Skin of body (tissue), 1 donor: ENCODE measurements at regions not wholly inside any gene's neighbourhood (a gene's known extent, or its start where the extent isn't known, plus 50 kb on each side); places are given as distances from the start of the nearest gene placed in this dataset.

Source experiments
- DNase-seq: peaks from one replicate; lab custom pipeline; 2025; lab: John Stamatoyannopoulos, UW

GRCh38 chr10:56871160-56871668 is 510.2 kb upstream of the ZWINT start:
- no peak for DNase-seq

DNA sequence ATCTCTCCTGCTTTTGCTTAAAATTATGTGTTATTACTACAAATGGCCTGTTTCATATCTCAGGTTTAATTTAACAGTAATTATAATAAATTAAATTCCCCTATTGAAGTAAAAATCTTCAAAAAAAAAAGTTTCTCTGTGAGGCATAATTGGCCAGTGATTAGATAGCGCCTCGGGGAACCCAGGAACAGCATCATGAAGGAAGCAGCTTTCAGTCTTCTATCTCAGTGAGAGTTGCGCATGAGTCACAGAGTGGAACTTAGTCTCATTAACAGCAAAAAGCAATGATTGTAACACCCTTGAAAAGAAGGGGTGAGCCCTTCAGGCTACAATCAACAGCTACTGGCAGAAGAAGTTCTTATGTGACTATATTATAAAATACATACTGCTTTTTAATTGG is 506.2 kb upstream of the ZWINT start:
- DNase-seq: no peak

GRCh38 chr10:56856569-56856968 is 495.5 kb upstream of the ZWINT start:
- DNase-seq: no peak

DNA sequence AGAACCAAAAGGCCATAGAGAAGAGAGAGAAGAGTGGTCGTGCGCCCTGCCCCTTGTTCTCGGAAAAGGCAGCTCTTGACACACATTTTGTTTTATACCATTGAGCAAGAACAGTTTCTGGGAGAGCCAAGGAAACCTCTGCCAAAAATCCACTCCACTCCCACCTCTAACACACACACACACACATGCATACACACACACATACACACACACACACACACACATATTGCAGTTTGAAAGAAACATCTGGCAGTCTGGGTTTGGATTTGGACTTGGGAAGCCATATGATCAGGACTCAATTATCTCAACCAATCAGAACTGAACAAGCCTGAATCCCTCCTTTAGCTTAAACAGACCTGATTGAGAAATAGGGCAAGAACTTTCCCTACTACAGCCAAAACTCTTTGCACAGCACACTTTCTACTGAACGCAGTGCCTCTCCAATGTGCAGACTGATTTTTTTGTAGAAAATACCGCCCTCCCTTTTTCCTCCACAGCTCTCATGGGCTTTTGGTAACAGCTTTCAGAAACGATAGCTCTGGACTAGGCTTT is 484.0 kb upstream of the ZWINT start:
- DNase-seq: no peak

- DNase-seq: no peak
Observed at GRCh38 chr10:56836659-56837058, 475.6 kb upstream of the ZWINT start.

DNA sequence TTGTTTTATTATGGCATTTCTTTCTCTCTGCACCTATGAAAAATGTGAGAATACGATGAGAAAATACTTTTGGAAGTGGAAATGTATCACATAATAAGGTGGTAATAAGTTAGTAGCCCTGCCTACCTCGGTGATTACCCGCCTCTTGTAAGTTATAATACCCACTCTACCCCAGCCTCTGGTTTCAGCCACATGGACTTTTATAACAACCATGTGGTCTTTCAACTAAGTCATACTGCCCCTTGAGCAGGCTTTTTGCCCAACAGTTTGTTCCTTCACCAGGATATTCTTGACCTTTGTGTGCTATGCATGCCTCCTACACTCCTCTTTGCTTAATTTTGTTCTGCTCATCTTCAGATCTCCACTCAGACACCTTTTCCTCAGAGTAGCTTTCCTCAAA is 470.6 kb upstream of the ZWINT start:
- no peak for DNase-seq

GRCh38 chr10:56823849-56824248 is 462.8 kb upstream of the ZWINT start:
- no peak for DNase-seq

- DNase-seq: no peak
Observed at GRCh38 chr10:56805022-56805421, 444.0 kb upstream of the ZWINT start.

DNA sequence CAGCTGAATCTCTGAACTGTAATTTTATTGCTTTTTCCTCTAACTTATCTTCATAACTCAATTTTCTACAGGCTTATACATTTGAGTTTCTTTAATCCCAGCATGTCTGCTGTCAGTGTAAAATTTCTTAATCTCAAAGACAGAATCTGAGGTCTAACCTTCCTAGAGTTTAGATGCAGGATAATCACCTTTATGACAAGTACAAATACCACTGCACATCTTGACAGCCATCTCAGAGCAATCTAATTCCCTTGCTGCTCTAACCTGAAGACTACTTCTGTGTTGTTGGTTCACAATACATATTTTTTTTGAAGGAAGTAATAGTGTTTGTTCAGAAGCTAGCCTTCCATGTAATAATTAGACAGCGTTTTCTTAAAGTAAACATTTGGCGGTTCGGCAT is 424.2 kb upstream of the ZWINT start:
- no peak for DNase-seq

DNA sequence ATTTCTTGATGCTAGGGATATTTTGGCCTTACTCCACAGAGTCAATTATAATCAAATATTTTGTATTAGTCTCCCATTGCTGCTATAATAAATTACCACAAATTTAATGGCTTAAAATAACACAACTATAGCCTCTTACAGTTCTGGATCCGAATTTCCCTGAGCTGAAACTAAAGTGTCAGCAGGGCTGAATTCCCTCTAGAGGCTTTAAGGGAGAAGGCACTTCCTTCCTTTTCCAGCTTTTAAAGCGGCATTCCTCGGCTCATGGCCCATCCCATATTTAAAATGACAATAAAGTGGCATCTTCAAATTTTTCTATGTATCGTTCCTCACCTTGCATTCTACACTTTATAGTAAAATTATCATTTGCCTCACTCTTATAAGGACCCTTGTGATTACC is 421.4 kb upstream of the ZWINT start:
- DNase-seq: no peak

- DNase-seq: no peak
Observed at GRCh38 chr10:56771343-56771742, 410.3 kb upstream of the ZWINT start.

DNA sequence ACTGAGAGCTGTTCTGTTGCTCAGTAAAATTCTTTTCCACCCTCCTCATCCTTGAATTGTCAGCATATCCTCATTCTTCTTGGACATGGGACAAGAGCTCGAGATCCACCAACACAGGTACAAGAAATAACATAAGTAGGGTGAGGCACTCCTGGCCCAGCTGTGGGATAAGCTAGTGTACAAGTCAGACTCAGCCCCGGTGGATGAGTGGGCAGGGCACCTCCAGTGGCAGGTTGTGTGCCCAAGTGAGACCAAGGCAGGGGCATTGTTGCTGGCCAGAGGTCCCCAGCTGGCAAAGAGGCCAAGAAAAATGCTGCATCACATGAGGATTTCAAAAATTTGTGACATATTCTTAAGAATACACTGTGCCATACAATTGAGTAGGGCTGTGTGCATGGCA is 402.0 kb upstream of the ZWINT start:
- DNase-seq: no peak

GRCh38 chr10:56745490-56745889 is 384.4 kb upstream of the ZWINT start:
- no peak for DNase-seq

DNA sequence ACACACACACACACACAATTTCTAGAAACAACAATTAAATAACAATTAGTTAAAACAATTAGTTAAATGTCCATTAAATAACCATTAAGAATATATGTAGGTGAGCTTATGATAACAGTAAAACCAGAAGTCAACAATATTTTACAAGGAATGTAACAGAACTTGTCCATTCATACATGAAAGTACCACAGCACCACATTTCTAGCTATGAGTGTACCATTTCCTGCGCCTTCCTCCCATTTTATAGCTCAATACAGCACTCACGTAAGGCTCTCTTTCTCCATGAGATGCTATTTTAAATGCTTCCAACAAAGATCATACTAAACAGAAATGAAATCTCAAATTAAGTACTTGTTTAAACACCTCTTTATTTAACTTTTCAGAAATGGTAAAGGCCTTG is 367.3 kb upstream of the ZWINT start:
- DNase-seq: no peak

GRCh38 chr10:56722912-56723311 is 361.9 kb upstream of the ZWINT start:
- DNase-seq: no peak

DNA sequence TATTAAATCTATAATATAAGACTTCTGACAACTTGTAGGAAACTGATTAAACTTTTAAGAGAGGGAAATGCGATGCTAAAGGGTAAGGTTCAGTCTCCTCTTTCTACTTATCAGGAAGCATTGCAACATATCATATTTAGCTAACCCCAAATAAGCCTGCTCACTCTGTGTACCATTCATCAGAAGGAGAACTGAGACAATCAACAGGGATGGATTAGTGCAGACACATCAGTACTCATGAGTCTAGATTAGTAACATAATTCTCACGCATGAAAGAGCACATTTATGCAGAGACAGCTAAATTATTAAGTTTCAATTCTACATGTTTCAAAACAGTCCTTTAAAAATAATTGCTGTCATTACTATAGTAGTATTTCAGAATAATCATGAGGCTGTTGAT is 354.2 kb upstream of the ZWINT start:
- DNase-seq: no peak

DNA sequence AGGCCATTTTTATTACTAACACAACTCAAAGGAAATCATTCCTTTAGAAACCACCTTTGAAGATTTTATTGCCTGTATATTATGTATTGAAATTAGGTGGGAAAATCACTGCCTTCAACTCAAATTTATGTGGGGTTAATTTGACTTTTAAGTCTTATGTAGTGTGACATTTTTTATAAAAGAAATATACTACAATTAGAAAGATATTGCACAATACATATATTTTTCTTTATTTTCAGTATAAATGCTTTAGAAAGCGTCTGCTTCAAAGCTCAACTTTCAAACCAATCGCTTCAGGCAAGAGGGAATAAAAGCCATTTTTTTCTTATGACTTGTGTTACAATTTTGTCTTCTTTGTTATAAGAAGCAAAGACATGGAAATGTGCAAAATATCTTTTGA is 337.4 kb upstream of the ZWINT start:
- DNase-seq: no peak

GRCh38 chr10:56679578-56679977 is 318.5 kb upstream of the ZWINT start:
- DNase-seq: no peak

- DNase-seq: no peak
Observed at GRCh38 chr10:56662765-56663447, 301.8 kb upstream of the ZWINT start.

- no peak for DNase-seq
Observed at GRCh38 chr10:56653289-56653688, 292.2 kb upstream of the ZWINT start.

DNA sequence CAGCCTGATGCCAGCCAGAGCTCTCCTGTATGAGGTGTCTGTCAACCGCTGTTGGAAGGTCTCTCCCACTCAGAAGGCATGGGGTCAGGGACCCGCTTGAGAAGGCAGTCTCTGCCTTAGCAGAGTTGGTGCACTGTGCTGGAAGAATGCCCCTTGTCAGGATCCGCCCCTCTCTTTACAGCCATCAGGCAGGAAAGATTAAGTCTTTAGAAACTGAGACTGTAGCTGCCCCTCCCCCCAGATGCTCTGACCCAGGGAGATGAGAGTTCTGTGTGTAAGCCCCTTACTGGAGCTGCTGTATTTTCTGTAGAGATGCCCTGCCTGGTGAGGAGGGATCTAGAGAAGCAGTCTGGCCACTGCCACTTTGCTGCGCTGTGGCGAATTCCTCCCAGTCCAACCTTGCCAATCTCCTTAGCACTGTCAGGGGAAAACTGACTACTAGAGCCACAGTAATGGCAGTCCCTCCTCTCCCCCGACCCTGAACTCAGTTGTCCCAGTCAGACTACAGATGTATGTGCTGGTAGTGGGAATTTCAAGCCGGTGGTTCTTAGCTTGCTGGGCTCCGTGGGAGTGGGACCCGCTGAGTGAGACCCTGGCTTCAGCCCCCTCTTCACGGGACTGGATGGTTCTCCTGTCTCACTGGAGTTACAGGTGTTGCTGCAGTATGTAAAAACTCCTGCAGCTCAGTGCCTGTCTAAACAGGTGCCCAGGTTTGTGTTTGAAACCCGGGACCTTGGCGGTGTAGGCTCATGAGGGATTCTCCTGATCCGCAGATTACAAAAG is 285.5 kb upstream of the ZWINT start:
- DNase-seq: no peak

DNA sequence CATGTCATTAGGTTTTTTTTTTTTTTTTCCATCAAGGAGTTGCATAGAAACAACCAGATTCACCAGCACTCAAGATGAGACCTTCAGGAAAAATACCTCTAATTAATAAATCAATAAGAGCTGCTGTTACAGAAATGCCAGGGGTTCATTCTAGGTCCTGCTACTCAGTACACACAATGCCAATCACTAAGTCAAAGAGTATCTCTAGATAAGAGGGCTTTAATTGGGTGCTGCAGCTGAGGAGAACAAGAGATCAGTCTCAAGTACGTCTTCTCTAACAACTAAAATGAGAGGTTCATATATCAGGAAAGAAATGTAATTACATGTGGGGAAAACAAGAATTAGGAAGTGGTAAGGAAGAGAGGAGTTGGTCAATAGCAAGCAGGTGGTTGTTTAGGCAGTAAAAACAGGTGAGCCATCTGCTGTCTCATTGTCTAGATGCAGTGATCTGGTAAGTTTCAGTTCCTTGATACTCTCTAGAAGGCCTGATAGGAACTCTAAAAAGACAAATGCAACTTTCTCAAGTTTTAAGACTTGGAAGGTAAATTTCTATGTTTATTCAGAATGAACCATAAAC is 272.9 kb upstream of the ZWINT start:
- DNase-seq: no peak
